Thymus (tissue), 11 donors: ENCODE measurements at regions not wholly inside any gene's neighbourhood (a gene's known extent, or its start where the extent isn't known, plus 50 kb on each side); places are given as distances from the start of the nearest gene placed in this dataset.

Experiments
- DNase-seq, 9 donors: peaks; one replicate each; pipeline ENCODE4 v3.0.0-alpha.2; 2013; ENCODE audit warnings: low spot score in 9 of 9, low read depth in 6 of 9, missing footprints in 1 of 9
- H3K27ac ChIP-seq, 2 donors: one replicate each; pipeline ENCODE4 v1.5.1; 2013; ENCODE audit warnings: control low read depth in 1 of 2, low read depth in 1 of 2, low read length in 1 of 2, mild to moderate bottlenecking in 1 of 2, moderate library complexity in 1 of 2
- H3K27me3 ChIP-seq, 2 donors: one replicate each; pipeline ENCODE4 v1.5.1; 2013; ENCODE audit warnings: low read length in 1 of 2; ENCODE audit not compliant: control insufficient read depth in 2 of 2, insufficient read depth in 1 of 2
- H3K36me3 ChIP-seq, 2 donors: one replicate each; pipeline ENCODE4 v1.5.1; 2013; ENCODE audit warnings: low read length in 1 of 2, mild to moderate bottlenecking in 1 of 2, moderate library complexity in 1 of 2; ENCODE audit not compliant: control insufficient read depth in 2 of 2, insufficient read depth in 2 of 2
- H3K4me1 ChIP-seq, 2 donors: one replicate each; pipeline ENCODE4 v1.5.1; 2013; ENCODE audit warnings: low read length in 2 of 2; ENCODE audit not compliant: control insufficient read depth in 2 of 2, insufficient read depth in 2 of 2
- H3K4me3 ChIP-seq, 2 donors: one replicate each; pipeline ENCODE4 v1.5.1; 2013; ENCODE audit warnings: low read length in 2 of 2, control low read depth in 1 of 2, mild to moderate bottlenecking in 1 of 2
- H3K9me3 ChIP-seq, 2 donors: one replicate each; pipeline ENCODE4 v1.5.1; 2013; ENCODE audit warnings: low read length in 1 of 2, mild to moderate bottlenecking in 1 of 2; ENCODE audit not compliant: control insufficient read depth in 2 of 2, insufficient read depth in 1 of 2
- WGBS: extraction: QIAGEN DNeasy Blood & Tissue Kit; methylation state at CpG from one replicate; pipeline ENCODE4 v1.1.7; 2013; 5-methylcytosine and 5-hydroxymethylcytosine counted together
- donor health status: healthy.

GRCh38 chr20:7094438-7094997, 327.0 kb downstream of the BMP2 start:
- H3K27me3 ChIP-seq: no peaks in the 10 kb centered on the region
- DNase-seq: peak in 2 of 9 donors; percentile 4 to 6

GRCh38 chr20:7106910-7107309, 339.4 kb downstream of the BMP2 start:
- WGBS: 92% methylated on average over 4 of the region's 4 CpGs
- no peak for DNase-seq

More at GRCh38 chr20:7094438-7094997, 327.0 kb downstream of the BMP2 start:
- no peak overlapping the region for H3K4me3 ChIP-seq
- H3K27ac ChIP-seq: no peak overlapping the region
- no peaks in the 10 kb centered on the region for H3K9me3 ChIP-seq
- no peaks in the 10 kb centered on the region for H3K4me1 ChIP-seq
- no peaks in the 10 kb centered on the region for H3K36me3 ChIP-seq
- WGBS: 27% methylated on average over 7 of the region's 7 CpGs

GRCh38 chr20:7108929-7109328, 341.4 kb downstream of the BMP2 start:
- no peaks in the 10 kb centered on the region for H3K9me3 ChIP-seq
- H3K27ac ChIP-seq: no peak overlapping the region
- no peak overlapping the region for H3K4me3 ChIP-seq
- H3K4me1 ChIP-seq: no peaks in the 10 kb centered on the region
- H3K36me3 ChIP-seq: no peaks in the 10 kb centered on the region
- H3K27me3 ChIP-seq: no peaks in the 10 kb centered on the region
- no peak for DNase-seq
- WGBS: 93% methylated on average over 2 of the region's 2 CpGs

More at GRCh38 chr20:7106910-7107309, 339.4 kb downstream of the BMP2 start:
- Histone ChIP-seq H3K4me1 (no peaks in the 10 kb centered on the region), H3K27me3 (no peaks in the 10 kb centered on the region), H3K27ac (no peak overlapping the region), H3K4me3 (no peak overlapping the region), H3K36me3 (no peaks in the 10 kb centered on the region), H3K9me3 (no peaks in the 10 kb centered on the region)

- Histone ChIP-seq H3K27me3 (no peaks in the 10 kb centered on the region), H3K4me3 (no peak overlapping the region), H3K4me1 (no peaks in the 10 kb centered on the region), H3K9me3 (no peaks in the 10 kb centered on the region), H3K27ac (no peak overlapping the region), H3K36me3 (no peaks in the 10 kb centered on the region)
- 50% methylated on average over 14 of the region's 14 CpGs for WGBS
- DNase-seq: no peak
These were observed 346.3 kb downstream of the BMP2 start for GRCh38 chr20:7113577-7114466.

GRCh38 chr20:7123457-7123856, 356.0 kb downstream of the BMP2 start:
- Histone ChIP-seq H3K27ac (no peak overlapping the region), H3K9me3 (no peaks in the 10 kb centered on the region), H3K4me1 (no peaks in the 10 kb centered on the region), H3K27me3 (no peaks in the 10 kb centered on the region), H3K4me3 (no peak overlapping the region), H3K36me3 (no peaks in the 10 kb centered on the region)
- 92% methylated on average over 2 of the region's 2 CpGs for WGBS
- no peak for DNase-seq

- Histone ChIP-seq H3K27ac (no peak overlapping the region), H3K9me3 (no peaks in the 10 kb centered on the region), H3K4me3 (no peak overlapping the region), H3K4me1 (no peaks in the 10 kb centered on the region), H3K36me3 (no peaks in the 10 kb centered on the region), H3K27me3 (no peaks in the 10 kb centered on the region)
- DNase-seq: no peak
- 95% methylated on average over 3 of the region's 3 CpGs for WGBS
These were observed 356.6 kb downstream of the BMP2 start for GRCh38 chr20:7124120-7124519.

- no peak overlapping the region for H3K4me3 ChIP-seq
- DNase-seq: no peak
- no peaks in the 10 kb centered on the region for H3K36me3 ChIP-seq
- H3K9me3 ChIP-seq: no peaks in the 10 kb centered on the region
- H3K4me1 ChIP-seq: no peaks in the 10 kb centered on the region
- H3K27me3 ChIP-seq: no peaks in the 10 kb centered on the region
- 99% methylated on average over 1 of the region's 1 CpG for WGBS
- no peak overlapping the region for H3K27ac ChIP-seq
These were observed 369.4 kb downstream of the BMP2 start for GRCh38 chr20:7136886-7137285.

- Histone ChIP-seq H3K36me3 (no peaks in the 10 kb centered on the region), H3K27ac (no peak overlapping the region), H3K4me1 (no peaks in the 10 kb centered on the region), H3K9me3 (no peaks in the 10 kb centered on the region), H3K27me3 (no peaks in the 10 kb centered on the region), H3K4me3 (no peak overlapping the region)
- 85% methylated on average over 4 of the region's 4 CpGs for WGBS
- no peak for DNase-seq
These were observed 370.1 kb downstream of the BMP2 start for GRCh38 chr20:7137395-7138151.

GRCh38 chr20:7144464-7144863, 377.0 kb downstream of the BMP2 start:
- no peak for DNase-seq
- Histone ChIP-seq H3K27ac (no peak overlapping the region), H3K4me3 (no peak overlapping the region), H3K27me3 (no peaks in the 10 kb centered on the region), H3K36me3 (no peaks in the 10 kb centered on the region), H3K9me3 (no peaks in the 10 kb centered on the region), H3K4me1 (no peaks in the 10 kb centered on the region)
- 73% methylated on average over 2 of the region's 2 CpGs for WGBS
